GM19025 (cell line): ENCODE measurements at regions not wholly inside any gene's neighbourhood (a gene's known extent, or its start where the extent isn't known, plus 50 kb on each side); places are given as distances from the start of the nearest gene placed in this dataset.
A peak's percentile ranks its signal among the peaks of the same experiment; 100 is the strongest.

Experiments
- ATAC-seq: cut with Tn5 transposase; IDR thresholded peaks from one replicate; pipeline ENCODE4 v1.9.1; 2021; ENCODE audit warnings: mild to moderate bottlenecking, low read depth, moderate library complexity; ENCODE audit not compliant: unreplicated experiment

GRCh38 chr5:155936520-155937406 is 390.2 kb upstream of the SGCD start:
- ATAC-seq = no peak

GRCh38 chr5:155938051-155938450 is 388.9 kb upstream of the SGCD start:
- no peak for ATAC-seq

GRCh38 chr5:155941340-155941739 is 385.6 kb upstream of the SGCD start:
- ATAC-seq = no peak

GRCh38 chr5:155943516-155944407 is 383.2 kb upstream of the SGCD start:
- peak; percentile 85 for ATAC-seq

GRCh38 chr5:155947394-155948062 is 379.4 kb upstream of the SGCD start:
- ATAC-seq = no peak

GRCh38 chr5:155948576-155948975 is 378.4 kb upstream of the SGCD start:
- ATAC-seq = no peak

- no peak for ATAC-seq
Observed at GRCh38 chr5:155952486-155953089, 374.4 kb upstream of the SGCD start.

GRCh38 chr5:155953335-155953734 is 373.6 kb upstream of the SGCD start:
- no peak for ATAC-seq

GRCh38 chr5:155954701-155955445 is 372.1 kb upstream of the SGCD start:
- ATAC-seq = no peak

- no peak for ATAC-seq
Observed at GRCh38 chr5:155957884-155958283, 369.1 kb upstream of the SGCD start.

GRCh38 chr5:155959082-155959481 is 367.9 kb upstream of the SGCD start:
- ATAC-seq = no peak

GRCh38 chr5:155960177-155960576 is 366.8 kb upstream of the SGCD start:
- ATAC-seq = no peak

GRCh38 chr5:155969537-155969936 is 357.4 kb upstream of the SGCD start:
- ATAC-seq = no peak

- ATAC-seq = no peak
Observed at GRCh38 chr5:155974369-155974768, 352.6 kb upstream of the SGCD start.

- ATAC-seq = no peak
Observed at GRCh38 chr5:155978850-155979249, 348.1 kb upstream of the SGCD start.

GRCh38 chr5:155982354-155982753 is 344.6 kb upstream of the SGCD start:
- no peak for ATAC-seq

GRCh38 chr5:155983954-155984353 is 343.0 kb upstream of the SGCD start:
- no peak for ATAC-seq

GRCh38 chr5:155987265-155987810 is 339.6 kb upstream of the SGCD start:
- ATAC-seq = no peak

GRCh38 chr5:155989879-155990278 is 337.1 kb upstream of the SGCD start:
- ATAC-seq = no peak
